HS-27A (cell line): ENCODE measurements at regions not wholly inside any gene's neighbourhood (a gene's known extent, or its start where the extent isn't known, plus 50 kb on each side); places are given as distances from the start of the nearest gene placed in this dataset.
"Not testable (repeated sequence)": the region's sequence is repeated elsewhere in the genome, so short reads cannot be mapped to it uniquely, and the experiment has no call there.

Source experiments
- DNase-seq: peaks from one replicate; pipeline ENCODE4 v3.0.0-alpha.2; 2012; ENCODE audit warnings: low read depth, missing footprints

GRCh38 chr3:84260596-84260995, 698.2 kb upstream of the CADM2 start:
- DNase-seq: no peak

GRCh38 chr3:84265768-84266167, 693.0 kb upstream of the CADM2 start:
- DNase-seq: no peak

GRCh38 chr3:84275532-84275931, 683.3 kb upstream of the CADM2 start:
- no peak for DNase-seq

GRCh38 chr3:84277562-84278224, 681.1 kb upstream of the CADM2 start:
- DNase-seq: no peak

GRCh38 chr3:84292128-84292527, 666.7 kb upstream of the CADM2 start:
- DNase-seq: no peak

GRCh38 chr3:84299329-84299728, 659.5 kb upstream of the CADM2 start:
- DNase-seq: no peak

- DNase-seq: no peak
Observed at GRCh38 chr3:84304214-84304613, 654.6 kb upstream of the CADM2 start.

- no peak for DNase-seq
Observed at GRCh38 chr3:84307339-84307738, 651.5 kb upstream of the CADM2 start.

- DNase-seq: no peak
Observed at GRCh38 chr3:84308379-84308778, 650.4 kb upstream of the CADM2 start.

- peak; percentile 14 for DNase-seq
Observed at GRCh38 chr3:84318273-84318809, 640.4 kb upstream of the CADM2 start.

GRCh38 chr3:84365563-84366278, 593.1 kb upstream of the CADM2 start:
- DNase-seq: not testable (repeated sequence)
